ENCODE measurements at regions not wholly inside any gene's neighbourhood (a gene's known extent, or its start where the extent isn't known, plus 50 kb on each side); places are given as distances from the start of the nearest gene placed in this dataset.

- intact Hi-C loops (cut with micrococcal nuclease; ENCODE audit: unreplicated experiment) (no loop called here), in situ Hi-C loops (cut with HindIII; ENCODE audit: extremely low pct_ligation_motif_present, low pct_unique_long_range_greater_than_20kb) (no loop called here)
- Histone ChIP-seq H3K4me3 (replicated peaks in 1 of 3; ENCODE audit: insufficient read depth in 1 of 3, low read depth in 2 of 3, low read length in 3 of 3) (no peak overlapping the region), H2AFZ (ENCODE audit: low read length) (no peak overlapping the region), H3K27ac (ENCODE audit: extremely low read length, insufficient read depth, low read length) (no peak overlapping the region), H3K27me3 (ENCODE audit: control insufficient read depth in 1 of 2, insufficient read depth in 2 of 2, low read length in 2 of 2) (no peaks in the 10 kb centered on the region), H3K79me2 (ENCODE audit: insufficient read depth, low read length) (no peaks in the 10 kb centered on the region), H4K20me1 (ENCODE audit: insufficient read depth, low read length) (no peaks in the 10 kb centered on the region), H3K36me3 (replicated peaks in 1 of 2; ENCODE audit: control insufficient read depth in 1 of 2, insufficient read depth in 2 of 2, low read length in 2 of 2) (no peaks in the 10 kb centered on the region), H3K4me1 (ENCODE audit: insufficient read depth, low read length) (no peaks in the 10 kb centered on the region), H3K9ac (ENCODE audit: insufficient read depth, low read depth, low read length) (no peak overlapping the region), H3K4me2 (ENCODE audit: low read depth, low read length) (no peak overlapping the region), H3K9me3 (ENCODE audit: low read length) (no peaks in the 10 kb centered on the region)
- DNase-seq (ENCODE audit: low spot score) = no peak
- 2% methylated on average over 2 of the region's 2 CpGs for WGBS (ENCODE audit: low lambda C conversion rate)
- ChIA-PET CTCF (ENCODE audit: low intra/inter-chr PET ratio, low total read pairs) (no interaction called here), POLR2A (no interaction called here)
- FAIRE-seq = no peak
- no peak for ATAC-seq
- TF ChIP-seq ZNF749 (CRISPR knock-in tag; IDR thresholded peaks at IDR 0.05; ENCODE audit: borderline replicate concordance) (no peak), SP1 (IDR thresholded peaks at IDR 0.05) (no peak), SP1 (CRISPR knock-in tag; IDR thresholded peaks at IDR 0.05) (no peak), SMYD3 (CRISPR knock-in tag; IDR thresholded peaks at IDR 0.05) (no peak), SP140L (CRISPR knock-in tag; IDR thresholded peaks at IDR 0.05; ENCODE audit: borderline replicate concordance) (no peak), SMAD1 (CRISPR knock-in tag; IDR thresholded peaks at IDR 0.05; ENCODE audit: borderline replicate concordance, low read depth) (no peak), ARID5B (CRISPR knock-in tag; IDR thresholded peaks at IDR 0.05) (no peak), KLF9 (CRISPR knock-in tag; IDR thresholded peaks at IDR 0.05; ENCODE audit: low read depth) (no peak), KAT7 (CRISPR knock-in tag; IDR thresholded peaks at IDR 0.05; ENCODE audit: borderline replicate concordance) (no peak), CHCHD3 (CRISPR knock-in tag; IDR thresholded peaks at IDR 0.05) (no peak), SCMH1 (CRISPR knock-in tag; IDR thresholded peaks at IDR 0.05; ENCODE audit: borderline replicate concordance) (no peak), ZBTB7A (CRISPR knock-in tag; IDR thresholded peaks at IDR 0.05) (no peak), HNRNPLL (IDR thresholded peaks at IDR 0.05; ENCODE audit: low read depth, low read length, poor library complexity, severe bottlenecking) (no peak), DMAP1 (CRISPR knock-in tag; IDR thresholded peaks at IDR 0.05) (no peak), ZMYM4 (CRISPR knock-in tag; IDR thresholded peaks at IDR 0.05) (no peak), STAT5B (CRISPR knock-in tag; IDR thresholded peaks at IDR 0.05) (no peak), CEBPG (CRISPR knock-in tag; IDR thresholded peaks at IDR 0.05) (no peak), HHEX (CRISPR knock-in tag; IDR thresholded peaks at IDR 0.05) (no peak), TRIM24 (CRISPR knock-in tag; IDR thresholded peaks at IDR 0.05) (no peak)
- BruUV-seq (replicated peaks) = no TSS peak
Observed at GRCh38 chr4:18294846-18295245, 273.3 kb upstream of the LCORL start.

All from HepG2 (cell line).